Calu3 (cell line): ENCODE measurements at regions not wholly inside any gene's neighbourhood (a gene's known extent, or its start where the extent isn't known, plus 50 kb on each side); places are given as distances from the start of the nearest gene placed in this dataset.

Experiments used
- BruUV-seq: library from RNA; stranded (reverse); fragments of 400-500 nt; replicated peaks from 2 replicates; lab custom pipeline; 2021; lab: Mats Ljungman, UMichigan
- CTCF ChIA-PET: fragments of 300-600 bp; sonication (Branson Sonifier 250); formaldehyde crosslinking; loops from one replicate; lab custom pipeline; 2022; ENCODE audit warnings: antibody characterized with exemption; lab: Charles Lee
- DNase-seq: peaks from one replicate; pipeline ENCODE4 v3.0.0; 2022
- H3K27ac Mint-ChIP-seq: one replicate; pipeline ENCODE4 v1.8.0; 2022; ENCODE audit warnings: mixed read lengths; ENCODE audit not compliant: unreplicated experiment
- H3K27me3 Mint-ChIP-seq: one replicate; pipeline ENCODE4 v1.8.0; 2022; ENCODE audit warnings: mixed read lengths; ENCODE audit not compliant: unreplicated experiment
- H3K36me3 Mint-ChIP-seq: one replicate; pipeline ENCODE4 v1.8.0; 2022; ENCODE audit warnings: mild to moderate bottlenecking, moderate library complexity, mixed read lengths; ENCODE audit not compliant: insufficient read depth, unreplicated experiment
- H3K4me1 Mint-ChIP-seq: one replicate; pipeline ENCODE4 v1.8.0; 2022; ENCODE audit warnings: mild to moderate bottlenecking, low read depth, mixed read lengths; ENCODE audit not compliant: unreplicated experiment
- H3K4me3 Mint-ChIP-seq: one replicate; pipeline ENCODE4 v1.8.0; 2022; ENCODE audit warnings: mild to moderate bottlenecking, low read depth, moderate library complexity, mixed read lengths; ENCODE audit not compliant: unreplicated experiment
- H3K9me3 Mint-ChIP-seq: one replicate; pipeline ENCODE4 v1.8.0; 2022; ENCODE audit warnings: low read depth, mixed read lengths; ENCODE audit not compliant: unreplicated experiment
- CTCF ChIP-seq: fragments of 200-600 bp; IDR thresholded peaks from one replicate; pipeline ENCODE4 v1.8.0; 2022; ENCODE audit warnings: antibody characterized with exemption; ENCODE audit not compliant: unreplicated experiment
- intact Hi-C: fragments of 100-400 bp; cut with micrococcal nuclease; formaldehyde crosslinking; loops from one replicate; pipeline ENCODE4 v1.10.0; 2022; ENCODE audit not compliant: unreplicated experiment

DNA sequence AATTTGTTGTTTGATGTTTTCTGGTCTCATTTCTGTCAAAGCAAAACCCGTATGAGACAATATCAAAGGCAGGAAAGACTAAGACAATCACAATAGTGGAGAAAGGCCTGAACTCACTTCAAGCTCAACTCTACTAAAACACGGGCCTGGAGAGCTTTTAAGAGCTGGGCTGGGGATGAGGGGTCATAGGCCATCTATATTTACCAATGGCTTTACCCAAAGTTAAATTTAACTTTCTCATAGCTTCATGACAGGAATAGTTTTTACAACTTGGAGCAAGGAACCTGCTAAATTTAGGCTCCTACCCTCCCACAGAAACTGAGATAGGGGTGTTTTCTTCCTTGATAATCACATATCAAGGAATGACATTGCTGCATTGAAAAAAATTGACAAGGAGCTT is 223.4 kb upstream of the CHORDC1 start:
- Mint-ChIP-seq H3K36me3 (no peaks in the 10 kb centered on the region), H3K27me3 (no peaks in the 10 kb centered on the region), H3K9me3 (no peaks in the 10 kb centered on the region), H3K27ac (no peak overlapping the region), H3K4me1 (no peaks in the 10 kb centered on the region), H3K4me3 (no peak overlapping the region)
- TF ChIP-seq CTCF, result no peak
- DNase-seq, result no peak
- no TSS peak for BruUV-seq
- intact Hi-C loops, result no loop called here
- CTCF ChIA-PET, result no interaction called here

DNA sequence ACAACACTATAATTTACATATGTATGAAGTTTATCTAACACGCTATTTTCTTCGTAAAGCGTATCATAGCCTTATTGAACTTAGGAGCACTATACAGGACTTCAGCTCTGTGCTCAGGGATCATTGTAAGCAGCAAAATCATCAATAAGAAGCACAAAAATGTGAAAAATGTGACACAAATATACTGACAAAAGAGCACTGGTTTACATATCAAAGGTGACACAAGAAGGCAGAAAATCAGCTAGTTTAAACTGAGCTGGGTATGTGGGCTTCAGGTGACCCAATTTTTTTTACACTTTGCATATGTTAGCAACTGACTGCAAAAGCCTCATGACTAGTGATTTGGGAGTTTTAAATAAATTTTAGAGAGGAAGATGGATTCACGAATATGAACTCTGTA is 215.2 kb upstream of the CHORDC1 start:
- intact Hi-C loops, result loop anchor here (10.0 kb wide), 1 partner anchor 123 kb away; no protein-coding TSS in a partner anchor
- no TSS peak for BruUV-seq
- Mint-ChIP-seq H3K36me3 (no peaks in the 10 kb centered on the region), H3K27ac (no peak overlapping the region), H3K27me3 (no peaks in the 10 kb centered on the region), H3K9me3 (no peaks in the 10 kb centered on the region), H3K4me1 (no peaks in the 10 kb centered on the region), H3K4me3 (no peak overlapping the region)
- CTCF ChIA-PET, result no interaction called here
- DNase-seq, result no peak
- no peak for TF ChIP-seq CTCF

DNA sequence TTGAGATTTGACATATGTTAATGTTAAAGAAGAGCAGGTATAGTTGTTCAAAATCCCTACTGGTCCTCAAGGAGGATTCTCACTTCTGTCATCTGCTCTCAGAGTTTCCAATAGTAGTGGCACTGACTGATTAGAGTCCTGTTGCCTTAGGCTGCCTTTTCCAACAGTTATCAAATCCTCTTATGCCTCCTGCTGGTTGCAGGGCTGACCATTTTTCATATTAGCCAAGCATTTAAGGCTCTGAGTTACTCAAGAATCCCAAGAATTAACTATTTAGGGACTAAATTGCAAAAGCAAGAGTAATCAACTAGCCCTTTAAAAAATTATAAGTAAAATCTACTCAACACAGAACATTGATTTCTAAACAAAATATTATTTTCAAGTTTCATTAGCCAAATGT is 212.0 kb upstream of the CHORDC1 start:
- intact Hi-C loops, result loop anchor here (1.0 to 10.0 kb wide), 2 partner anchors 120 to 147 kb away; no protein-coding TSS in a partner anchor
- BruUV-seq, result no TSS peak
- CTCF ChIA-PET, result interaction anchor here (0.7 kb wide), 1 partner anchor 125 kb away, joined by 3 read pairs; no protein-coding TSS in a partner anchor

GRCh38 chr11:90428836-90429235 is 206.0 kb upstream of the CHORDC1 start:
- Mint-ChIP-seq H3K27ac (no peak overlapping the region), H3K27me3 (no peaks in the 10 kb centered on the region), H3K4me3 (no peak overlapping the region), H3K9me3 (no peaks in the 10 kb centered on the region), H3K36me3 (no peaks in the 10 kb centered on the region), H3K4me1 (no peaks in the 10 kb centered on the region)
- DNase-seq, result no peak
- intact Hi-C loops, result no loop called here
- BruUV-seq, result no TSS peak
- no peak for TF ChIP-seq CTCF
- CTCF ChIA-PET, result no interaction called here

More for the DNA sequence above, 212.0 kb upstream of the CHORDC1 start:
- Mint-ChIP-seq H3K9me3 (no peaks in the 10 kb centered on the region), H3K4me3 (no peak overlapping the region), H3K27ac (no peak overlapping the region), H3K36me3 (no peaks in the 10 kb centered on the region), H3K4me1 (no peaks in the 10 kb centered on the region), H3K27me3 (no peaks in the 10 kb centered on the region)
- TF ChIP-seq CTCF, result no peak
- peak; percentile 27 for DNase-seq
